Endothelial cell of umbilical vein (primary cell): ENCODE measurements at regions not wholly inside any gene's neighbourhood (a gene's known extent, or its start where the extent isn't known, plus 50 kb on each side); places are given as distances from the start of the nearest gene placed in this dataset.
"Not testable (repeated sequence)": the region's sequence is repeated elsewhere in the genome, so short reads cannot be mapped to it uniquely, and the experiment has no call there.

ENCODE experiments used
- CTCF ChIP-seq, 2 donors: IDR thresholded peaks; 1 replicate in 1 of 2; 2 replicates in 1 of 2; pipeline ENCODE4 v1.5.1; 2011; ENCODE audit warnings: low read length in 2 of 2, mild to moderate bottlenecking in 2 of 2, moderate library complexity in 2 of 2, control low read depth in 1 of 2, inconsistent platforms in 1 of 2, low read depth in 1 of 2; ENCODE audit not compliant: insufficient read depth in 1 of 2; ENCODE audit errors: extremely low read depth in 1 of 2
- EZH2 ChIP-seq: IDR thresholded peaks from 2 replicates; pipeline ENCODE4 v1.6.1; 2012; ENCODE audit warnings: borderline replicate concordance, low read depth, mild to moderate bottlenecking, moderate library complexity, low read length, inconsistent platforms; ENCODE audit not compliant: severe bottlenecking
- JUN ChIP-seq: IDR thresholded peaks from 2 replicates; pipeline ENCODE4 v1.6.1; 2011; ENCODE audit warnings: borderline replicate concordance, low read depth; ENCODE audit not compliant: insufficient read length, insufficient read depth
- MAX ChIP-seq: IDR thresholded peaks from 2 replicates; pipeline ENCODE4 v1.6.1; 2011; ENCODE audit not compliant: insufficient read depth, insufficient read length
- MYC ChIP-seq: IDR thresholded peaks from one replicate; pipeline ENCODE4 v1.6.1; 2011; ENCODE audit warnings: mild to moderate bottlenecking, low read depth, low read length
- POLR2A ChIP-seq: IDR thresholded peaks from 2 replicates; pipeline ENCODE4 v1.6.1; 2012; ENCODE audit warnings: low read depth, mild to moderate bottlenecking, control low read depth, low read length
- POLR2AphosphoS5 ChIP-seq: IDR thresholded peaks from 2 replicates; pipeline ENCODE4 v1.6.1; 2012; ENCODE audit warnings: low read depth, mild to moderate bottlenecking, control low read depth, low read length, moderate library complexity; ENCODE audit not compliant: insufficient read depth

DNA sequence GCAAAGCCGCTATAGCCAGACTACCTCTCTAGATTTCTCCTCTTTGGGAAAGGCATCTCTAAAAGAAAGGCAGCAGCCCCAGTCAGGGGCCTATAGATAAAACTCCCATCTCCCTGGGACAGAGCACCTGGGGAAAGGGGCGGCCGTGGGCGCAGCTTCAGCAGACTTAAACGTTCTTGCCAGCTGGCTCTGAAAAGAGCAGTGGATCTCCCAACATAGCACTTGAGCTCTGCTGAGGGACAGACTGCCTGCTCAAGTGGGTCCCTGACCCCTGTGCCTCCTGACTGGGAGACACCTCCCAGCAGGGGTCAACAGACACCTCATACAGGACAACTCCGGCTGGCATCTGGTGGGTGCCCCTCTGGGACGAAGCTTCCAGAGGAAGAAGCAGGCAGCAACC, 276.5 kb downstream of the CD109 start:
- TF ChIP-seq MYC; CTCF (IDR thresholded peaks at IDR 0.05; ENCODE audit: extremely low read depth in 1 of 2, insufficient read depth in 1 of 2, low read depth in 1 of 2, low read length in 2 of 2); POLR2A; MAX; POLR2AphosphoS5; JUN; EZH2: not testable (repeated sequence)
